ENCODE measurements at regions not wholly inside any gene's neighbourhood (a gene's known extent, or its start where the extent isn't known, plus 50 kb on each side); places are given as distances from the start of the nearest gene placed in this dataset.

- no peak for DNase-seq (ENCODE audit: low read depth)
- no peak for TF ChIP-seq CTCF (IDR thresholded peaks at IDR 0.05; ENCODE audit: insufficient read depth, low read depth, low read length)
- no peak overlapping the region for H3K4me3 ChIP-seq (ENCODE audit: low read depth, low read length)
Measured at GRCh38 chr13:86673931-86674431, 874.8 kb upstream of the SLITRK6 start.

GRCh38 chr13:86681223-86681622 lies 882.0 kb upstream of the SLITRK6 start:
- no peak for DNase-seq (ENCODE audit: low read depth)
- no peak for TF ChIP-seq CTCF (IDR thresholded peaks at IDR 0.05; ENCODE audit: insufficient read depth, low read depth, low read length)
- H3K4me3 ChIP-seq (ENCODE audit: low read depth, low read length) = no peak overlapping the region

DNA sequence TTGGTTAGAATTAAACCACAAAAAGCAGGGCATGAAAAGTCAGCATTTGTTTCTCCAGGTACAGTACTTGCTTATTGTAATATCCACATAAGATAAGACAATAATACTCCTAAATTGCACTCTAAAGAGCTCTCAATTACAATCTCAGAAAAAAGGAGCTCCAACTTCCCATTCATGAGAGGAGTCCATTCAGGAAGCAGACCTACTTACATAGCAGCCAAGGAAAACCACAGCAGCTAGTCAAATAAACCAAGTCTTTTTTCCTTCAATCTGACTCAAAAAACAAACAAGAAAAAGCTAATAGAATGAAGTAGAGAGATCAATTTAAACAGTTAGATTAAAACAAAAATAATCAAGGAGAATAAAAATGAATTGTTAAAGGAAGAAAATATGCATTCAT lies 885.2 kb upstream of the SLITRK6 start:
- DNase-seq (ENCODE audit: low read depth) = no peak
- H3K4me3 ChIP-seq (ENCODE audit: low read depth, low read length) = no peak overlapping the region
- no peak for TF ChIP-seq CTCF (IDR thresholded peaks at IDR 0.05; ENCODE audit: insufficient read depth, low read depth, low read length)

DNA sequence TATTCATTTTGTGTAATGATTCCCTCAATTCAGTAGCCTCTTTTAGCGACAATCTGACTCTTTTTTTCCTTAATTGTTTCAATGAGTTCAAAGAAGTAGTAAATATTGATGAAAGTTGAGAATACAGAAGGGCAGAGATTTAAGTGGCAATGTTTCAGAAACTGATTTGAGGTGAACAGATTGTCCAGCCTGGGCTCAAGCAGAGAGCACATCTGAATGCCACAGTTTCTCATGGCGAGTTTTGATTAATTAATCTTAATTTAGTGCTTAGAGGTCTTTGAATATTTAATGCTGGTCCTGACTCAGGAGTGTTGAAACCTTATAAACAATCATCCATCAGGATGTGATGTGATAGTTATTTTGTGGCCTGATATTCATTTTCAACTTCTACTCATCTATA lies 890.7 kb upstream of the SLITRK6 start:
- DNase-seq (ENCODE audit: low read depth) = no peak
- no peak overlapping the region for H3K4me3 ChIP-seq (ENCODE audit: low read depth, low read length)
- TF ChIP-seq CTCF (IDR thresholded peaks at IDR 0.05; ENCODE audit: insufficient read depth, low read depth, low read length) = no peak

DNA sequence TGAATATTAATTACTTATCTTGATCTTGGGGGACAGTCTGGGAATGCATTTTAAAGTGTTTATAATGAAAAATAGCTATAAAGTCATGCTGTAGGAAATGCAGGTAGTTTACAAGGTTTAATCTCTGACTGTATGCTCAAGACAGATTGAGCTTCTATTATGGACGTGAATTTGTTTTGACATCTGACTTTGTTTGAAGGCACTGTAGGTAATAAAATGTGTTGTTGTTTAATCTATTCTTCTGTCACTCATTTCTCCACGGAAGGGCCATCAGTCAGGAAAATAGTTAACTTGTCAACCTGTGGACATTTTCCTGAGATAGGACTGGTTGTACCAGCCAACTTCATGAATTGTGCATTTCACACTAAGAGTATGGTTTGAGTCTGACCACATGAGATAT lies 893.1 kb upstream of the SLITRK6 start:
- H3K4me3 ChIP-seq (ENCODE audit: low read depth, low read length) = no peak overlapping the region
- TF ChIP-seq CTCF (IDR thresholded peaks at IDR 0.05; ENCODE audit: insufficient read depth, low read depth, low read length) = no peak
- DNase-seq (ENCODE audit: low read depth) = no peak

GRCh38 chr13:86710013-86710412 lies 910.8 kb upstream of the SLITRK6 start:
- no peak for TF ChIP-seq CTCF (IDR thresholded peaks at IDR 0.05; ENCODE audit: insufficient read depth, low read depth, low read length)
- no peak overlapping the region for H3K4me3 ChIP-seq (ENCODE audit: low read depth, low read length)
- DNase-seq (ENCODE audit: low read depth) = no peak

DNA sequence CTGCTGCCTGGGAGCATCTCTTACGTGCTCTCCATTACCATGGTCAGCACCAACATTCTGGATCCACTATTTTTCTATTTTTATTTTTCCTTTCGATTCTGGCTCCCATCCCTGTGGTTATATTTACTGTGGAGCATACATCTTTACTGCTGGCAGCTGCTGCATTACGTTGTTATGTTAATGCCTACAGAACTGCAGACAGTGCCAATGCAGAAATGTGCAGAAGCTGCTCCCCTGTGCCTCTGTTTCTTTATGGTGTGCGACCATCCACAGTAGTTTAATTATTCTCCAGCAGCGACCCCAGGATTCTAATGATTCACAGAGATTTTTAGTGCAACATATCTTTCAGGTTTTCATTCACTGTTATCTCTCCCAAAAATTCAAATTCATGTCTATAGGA lies 911.7 kb upstream of the SLITRK6 start:
- DNase-seq (ENCODE audit: low read depth) = no peak
- no peak overlapping the region for H3K4me3 ChIP-seq (ENCODE audit: low read depth, low read length)
- no peak for TF ChIP-seq CTCF (IDR thresholded peaks at IDR 0.05; ENCODE audit: insufficient read depth, low read depth, low read length)
